Transverse colon (tissue), 4 donors: ENCODE measurements at regions not wholly inside any gene's neighbourhood (a gene's known extent, or its start where the extent isn't known, plus 50 kb on each side); places are given as distances from the start of the nearest gene placed in this dataset.

ENCODE experiments used
- DNase-seq: peaks from one replicate; pipeline ENCODE4 v3.0.0-alpha.2; 2019
- H3K27ac ChIP-seq, 4 donors: fragments of 200-600 bp; sonication (generic); 2 replicates each; pipeline ENCODE4 v1.5.1; 2016 to 2018; ENCODE audit warnings: inconsistent platforms in 4 of 4
- H3K27me3 ChIP-seq: fragments of 200-600 bp; sonication (generic); 2 replicates; pipeline ENCODE4 v1.5.1; 2017; ENCODE audit warnings: inconsistent platforms
- H3K36me3 ChIP-seq, 4 donors: fragments of 200-600 bp; sonication (generic); 2 replicates each; pipeline ENCODE4 v1.5.1; 2017 to 2019; ENCODE audit warnings: inconsistent platforms in 4 of 4
- H3K4me1 ChIP-seq, 4 donors: fragments of 200-600 bp; sonication (generic); 2 replicates each; pipeline ENCODE4 v1.5.1; 2017 to 2020; ENCODE audit warnings: inconsistent platforms in 4 of 4
- H3K4me3 ChIP-seq, 4 donors: fragments of 200-600 bp; sonication (generic); 1 replicate in 1 of 4; 2 replicates in 3 of 4; pipeline versions ENCODE4 v1.5.1 to v1.6.1; 2017 to 2019; ENCODE audit warnings: inconsistent platforms in 4 of 4
- H3K9me3 ChIP-seq, 2 donors: fragments of 200-600 bp; sonication (generic); 2 replicates each; pipeline ENCODE4 v1.5.1; 2017 to 2019; ENCODE audit warnings: inconsistent platforms in 2 of 2
- EP300 ChIP-seq: sonication (generic); formaldehyde crosslinking; IDR thresholded peaks from one replicate; pipeline ENCODE4 v1.6.1; 2017; ENCODE audit warnings: antibody characterized with exemption, low read depth
- POLR2A ChIP-seq: fragments of 450-650 bp; IDR thresholded peaks from one replicate; pipeline ENCODE4 v1.6.1; 2016; ENCODE audit warnings: antibody characterized with exemption, mild to moderate bottlenecking, moderate library complexity
- POLR2AphosphoS5 ChIP-seq, 3 donors: sonication (generic); formaldehyde crosslinking; IDR thresholded peaks; one replicate each; pipeline ENCODE4 v1.6.1; 2016; ENCODE audit warnings: antibody characterized with exemption in 3 of 3
- WGBS, 2 donors: methylation state at CpG; one replicate each; pipeline ENCODE4 v1.1.5; 2018; ENCODE audit warnings: low coverage in 1 of 2; 5-methylcytosine and 5-hydroxymethylcytosine counted together
- in situ Hi-C, 4 donors: fragments of 200-750 bp; cut with MboI; loops; one replicate each; pipeline versions ENCODE4 v1.15.0 to v1.15.1; 2017; ENCODE audit warnings: low sequenced_read_pairs in 3 of 4, low pct_ligation_motif_present in 1 of 4, low pct_unique_long_range_greater_than_20kb in 1 of 4
- intact Hi-C: fragments of 100-400 bp; cut with DNase I; formaldehyde crosslinking; loops from one replicate; pipeline ENCODE4 v1.15.1; 2023; ENCODE audit warnings: low total_unique reads
- TF ChIP-seq, protein P1 (sequence below), 5 experiments: fragments of 200-600 bp in 3 of 5; fragments of 450-650 bp in 2 of 5; sonication (generic) in 3 of 5; IDR thresholded peaks; 1 replicate in 2 of 5; 2 replicates in 3 of 5; pipeline ENCODE4 v1.5.1; 2016 to 2017; ENCODE audit warnings: antibody characterized with exemption in 5 of 5, inconsistent platforms in 3 of 5, mild to moderate bottlenecking in 2 of 5, moderate library complexity in 1 of 5

- Histone ChIP-seq H3K36me3 (no peaks in the 10 kb centered on the region), H3K9me3 (no peaks in the 10 kb centered on the region), H3K4me1 (no peaks in the 10 kb centered on the region), H3K4me3 (no peak overlapping the region), H3K27me3 (no peaks in the 10 kb centered on the region), H3K27ac (no peak overlapping the region)
- in situ Hi-C loops (no loop called here), intact Hi-C loops (no loop called here)
- WGBS, 2 donors = 82 to 90% methylated on average over 1 of the region's 1 CpG
- TF ChIP-seq, protein P1, sequence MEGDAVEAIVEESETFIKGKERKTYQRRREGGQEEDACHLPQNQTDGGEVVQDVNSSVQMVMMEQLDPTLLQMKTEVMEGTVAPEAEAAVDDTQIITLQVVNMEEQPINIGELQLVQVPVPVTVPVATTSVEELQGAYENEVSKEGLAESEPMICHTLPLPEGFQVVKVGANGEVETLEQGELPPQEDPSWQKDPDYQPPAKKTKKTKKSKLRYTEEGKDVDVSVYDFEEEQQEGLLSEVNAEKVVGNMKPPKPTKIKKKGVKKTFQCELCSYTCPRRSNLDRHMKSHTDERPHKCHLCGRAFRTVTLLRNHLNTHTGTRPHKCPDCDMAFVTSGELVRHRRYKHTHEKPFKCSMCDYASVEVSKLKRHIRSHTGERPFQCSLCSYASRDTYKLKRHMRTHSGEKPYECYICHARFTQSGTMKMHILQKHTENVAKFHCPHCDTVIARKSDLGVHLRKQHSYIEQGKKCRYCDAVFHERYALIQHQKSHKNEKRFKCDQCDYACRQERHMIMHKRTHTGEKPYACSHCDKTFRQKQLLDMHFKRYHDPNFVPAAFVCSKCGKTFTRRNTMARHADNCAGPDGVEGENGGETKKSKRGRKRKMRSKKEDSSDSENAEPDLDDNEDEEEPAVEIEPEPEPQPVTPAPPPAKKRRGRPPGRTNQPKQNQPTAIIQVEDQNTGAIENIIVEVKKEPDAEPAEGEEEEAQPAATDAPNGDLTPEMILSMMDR (IDR thresholded peaks at IDR 0.05) = no peak
- TF ChIP-seq POLR2AphosphoS5 (IDR thresholded peaks at IDR 0.05) (no peak), POLR2A (no peak), EP300 (no peak)
- DNase-seq = no peak
These were observed 2017.6 kb upstream of the IGFBP7 start for GRCh38 chr4:59127743-59128142.

DNA sequence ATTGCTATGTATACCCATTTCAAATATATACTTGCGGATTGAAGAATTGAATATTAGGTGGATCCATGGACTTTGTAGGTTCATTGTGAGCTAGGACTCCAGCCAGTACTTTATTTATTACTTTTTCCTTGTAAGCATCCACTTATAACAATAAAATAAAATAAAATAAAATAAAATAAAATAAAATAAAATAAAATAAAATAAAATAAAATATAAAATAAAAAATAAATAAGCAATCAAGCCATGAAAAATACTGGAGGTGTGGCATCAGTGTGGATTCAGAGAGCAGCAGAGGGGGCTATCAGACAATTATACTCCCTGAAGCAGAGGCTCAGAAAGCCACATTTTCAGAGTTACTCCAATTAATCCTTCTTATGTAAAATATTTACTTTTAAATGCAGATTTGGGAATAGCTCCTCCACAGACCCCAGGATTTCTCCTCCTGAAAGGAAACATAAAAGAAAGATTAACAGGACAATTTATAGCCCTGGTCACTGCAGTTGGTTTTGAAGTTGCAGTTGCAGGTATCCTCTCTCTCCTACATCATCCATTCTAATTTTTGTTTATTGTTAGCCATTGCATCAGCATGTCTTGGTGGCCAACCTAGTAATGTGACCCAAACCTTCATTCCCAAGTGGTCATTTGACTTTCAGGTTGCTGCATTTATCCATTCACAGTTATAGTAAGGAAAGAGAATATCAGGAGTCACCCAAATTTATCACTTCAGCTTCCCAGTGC is 2025.2 kb upstream of the IGFBP7 start:
- no peak for TF ChIP-seq POLR2A
- TF ChIP-seq, protein P1 (IDR thresholded peaks at IDR 0.05) = no peak
- no peak for TF ChIP-seq POLR2AphosphoS5 (IDR thresholded peaks at IDR 0.05)
- TF ChIP-seq EP300 = no peak
- 89 to 97% methylated on average over 1 of the region's 1 CpG for WGBS, 2 donors
- no peak for DNase-seq
- Histone ChIP-seq H3K4me3 (no peak overlapping the region), H3K27ac (no peak overlapping the region), H3K36me3 (no peaks in the 10 kb centered on the region), H3K27me3 (no peaks in the 10 kb centered on the region), H3K4me1 (no peaks in the 10 kb centered on the region), H3K9me3 (no peaks in the 10 kb centered on the region)
- intact Hi-C loops = no loop called here
- in situ Hi-C loops = no loop called here

GRCh38 chr4:59161249-59161648 is 2038.9 kb upstream of the ADGRL3 start:
- no peaks in the 10 kb centered on the region for H3K36me3 ChIP-seq
- intact Hi-C loops = no loop called here
- TF ChIP-seq, protein P1 (IDR thresholded peaks at IDR 0.05) = no peak
- TF ChIP-seq EP300 (no peak), POLR2AphosphoS5 (IDR thresholded peaks at IDR 0.05) (no peak), POLR2A (no peak)
- no peaks in the 10 kb centered on the region for H3K9me3 ChIP-seq
- in situ Hi-C loops = no loop called here
- no peaks in the 10 kb centered on the region for H3K4me1 ChIP-seq
- no peaks in the 10 kb centered on the region for H3K27me3 ChIP-seq
- H3K27ac ChIP-seq = no peak overlapping the region
- DNase-seq = no peak
- no peak overlapping the region for H3K4me3 ChIP-seq
- 68 to 76% methylated on average over 2 to 6 of the region's 6 CpGs for WGBS, 2 donors

- no peaks in the 10 kb centered on the region for H3K27me3 ChIP-seq
- intact Hi-C loops (no loop called here), in situ Hi-C loops (no loop called here)
- no peaks in the 10 kb centered on the region for H3K9me3 ChIP-seq
- 57% methylated on average over 1 of the region's 1 CpG for WGBS, 2 donors
- DNase-seq = no peak
- H3K27ac ChIP-seq = no peak overlapping the region
- no peaks in the 10 kb centered on the region for H3K36me3 ChIP-seq
- H3K4me3 ChIP-seq = no peak overlapping the region
- no peaks in the 10 kb centered on the region for H3K4me1 ChIP-seq
- no peak for TF ChIP-seq EP300
- TF ChIP-seq, protein P1 (IDR thresholded peaks at IDR 0.05) = no peak
- no peak for TF ChIP-seq POLR2A
- no peak for TF ChIP-seq POLR2AphosphoS5 (IDR thresholded peaks at IDR 0.05)
These were observed 2024.5 kb upstream of the ADGRL3 start for GRCh38 chr4:59175617-59176016.
